HepG2 (cell line): ENCODE measurements at regions not wholly inside any gene's neighbourhood (a gene's known extent, or its start where the extent isn't known, plus 50 kb on each side); places are given as distances from the start of the nearest gene placed in this dataset.

Experiments used
- ATAC-seq: fragments of 200-7000 bp; cut with Tn5 transposase; 3 replicates; pipeline ENCODE4 v1.9.1; 2020; ENCODE audit warnings: mild to moderate bottlenecking, moderate library complexity
- BruUV-seq: library from RNA; stranded (reverse); fragments of 400-500 nt; replicated peaks from 2 replicates; lab custom pipeline; 2021; lab: Mats Ljungman, UMichigan
- CTCF ChIA-PET: fragments of 300-600 bp; formaldehyde crosslinking; extraction: SDS; loops from one replicate; lab custom pipeline; 2021; ENCODE audit warnings: low total read pairs, inconsistent platforms, low intra/inter-chr PET ratio; lab: Yijun Ruan, JAX
- POLR2A ChIA-PET: fragments of 350-600 bp; sonication (Branson Sonifier 250); formaldehyde crosslinking; loops from one replicate; lab custom pipeline; 2020; ENCODE audit warnings: antibody characterized with exemption, inconsistent platforms; lab: Yijun Ruan, JAX
- DNase-seq: peaks from one replicate; pipeline ENCODE4 v3.0.0-alpha.2; 2015; ENCODE audit warnings: low spot score
- FAIRE-seq: peaks from 3 replicates; lab custom pipeline; 2011; peaks lifted over from hg19 to GRCh38; lab: Jason Lieb, UNC
- H2AFZ ChIP-seq: one replicate; pipeline ENCODE4 v1.6.1; 2011; ENCODE audit warnings: low read length, inconsistent platforms
- H3K27ac ChIP-seq: fragments of 300-600 bp; 3 replicates; pipeline ENCODE4 v1.8.0; 2011; ENCODE audit warnings: mixed run types, mild to moderate bottlenecking, mixed read lengths, low read length, inconsistent platforms; ENCODE audit not compliant: insufficient read depth; ENCODE audit errors: extremely low read length
- H3K27me3 ChIP-seq, 2 experiments: fragments of 200-600 bp in 1 of 2; 2 replicates in 1 of 2; 3 replicates in 1 of 2; pipeline versions ENCODE4 v1.6.0 to v1.8.0; 2011; ENCODE audit warnings: low read length in 2 of 2, mild to moderate bottlenecking in 2 of 2, moderate library complexity in 2 of 2, inconsistent platforms in 1 of 2; ENCODE audit not compliant: insufficient read depth in 2 of 2, control insufficient read depth in 1 of 2
- H3K36me3 ChIP-seq, 2 experiments: fragments of 200-600 bp in 1 of 2; replicated peaks in 1 of 2; 2 replicates in 1 of 2; 3 replicates in 1 of 2; pipeline versions ENCODE4 v1.5.1 to v1.8.0; 2011; ENCODE audit warnings: low read length in 2 of 2, inconsistent platforms in 1 of 2; ENCODE audit not compliant: insufficient read depth in 2 of 2, control insufficient read depth in 1 of 2
- H3K4me1 ChIP-seq: 2 replicates; pipeline ENCODE4 v1.5.1; 2012; ENCODE audit warnings: low read length, inconsistent platforms; ENCODE audit not compliant: insufficient read depth
- H3K4me2 ChIP-seq: 2 replicates; pipeline ENCODE4 v1.6.0; 2011; ENCODE audit warnings: low read depth, low read length, inconsistent platforms
- H3K4me3 ChIP-seq, 3 experiments: fragments of 200-600 bp in 1 of 3; sonication (generic), shearing (Covaris generic) in 1 of 3; replicated peaks in 1 of 3; 2 replicates each; pipeline ENCODE4 v1.5.1; 2011 to 2016; ENCODE audit warnings: low read length in 3 of 3, inconsistent platforms in 2 of 3, low read depth in 2 of 3, mild to moderate bottlenecking in 2 of 3, control low read depth in 1 of 3, mixed read lengths in 1 of 3; ENCODE audit not compliant: insufficient read depth in 1 of 3
- H3K79me2 ChIP-seq: one replicate; pipeline ENCODE4 v1.6.1; 2011; ENCODE audit warnings: low read length, inconsistent platforms; ENCODE audit not compliant: insufficient read depth
- H3K9ac ChIP-seq: 2 replicates; pipeline ENCODE4 v1.6.0; 2011; ENCODE audit warnings: mild to moderate bottlenecking, low read depth, low read length, inconsistent platforms; ENCODE audit not compliant: insufficient read depth
- H3K9me3 ChIP-seq: 2 replicates; pipeline ENCODE4 v1.5.1; 2012; ENCODE audit warnings: mild to moderate bottlenecking, low read length
- H4K20me1 ChIP-seq: 2 replicates; pipeline ENCODE4 v1.6.0; 2011; ENCODE audit warnings: inconsistent platforms, mild to moderate bottlenecking, low read length, moderate library complexity; ENCODE audit not compliant: insufficient read depth
- ESRRA ChIP-seq: sonication (generic); formaldehyde crosslinking; IDR thresholded peaks from 2 replicates; pipeline ENCODE4 v1.5.1; 2020; ENCODE audit warnings: mild to moderate bottlenecking, low read depth, missing genetic modification reagents
- HHEX ChIP-seq: IDR thresholded peaks from 2 replicates; pipeline ENCODE4 v1.6.1; 2016; ENCODE audit warnings: control low read depth
- MTF2 ChIP-seq: sonication (generic); formaldehyde crosslinking; IDR thresholded peaks from 2 replicates; pipeline ENCODE4 v1.5.0; 2020; ENCODE audit warnings: missing genetic modification reagents, borderline replicate concordance
- PHF20 ChIP-seq: sonication (generic); formaldehyde crosslinking; IDR thresholded peaks from 2 replicates; pipeline ENCODE4 v1.5.0; 2020; ENCODE audit warnings: mild to moderate bottlenecking, missing genetic modification reagents
- SAP130 ChIP-seq: IDR thresholded peaks from 2 replicates; pipeline ENCODE4 v1.6.1; 2016; ENCODE audit warnings: low read depth
- SETDB1 ChIP-seq: sonication (generic); formaldehyde crosslinking; IDR thresholded peaks from 2 replicates; pipeline ENCODE4 v1.5.1; 2020; ENCODE audit warnings: missing genetic modification reagents, mild to moderate bottlenecking, borderline replicate concordance
- SIX1 ChIP-seq: sonication (generic); formaldehyde crosslinking; IDR thresholded peaks from 2 replicates; pipeline ENCODE4 v1.4.0; 2020; ENCODE audit warnings: missing genetic modification reagents, borderline replicate concordance
- TMF1 ChIP-seq: sonication (generic); formaldehyde crosslinking; IDR thresholded peaks from 2 replicates; pipeline ENCODE4 v1.8.1; 2022; ENCODE audit warnings: low read depth, missing genetic modification reagents
- WIZ ChIP-seq: sonication (generic); formaldehyde crosslinking; IDR thresholded peaks from 2 replicates; pipeline ENCODE4 v1.5.1; 2020; ENCODE audit warnings: mild to moderate bottlenecking, missing genetic modification reagents
- ZFP91 ChIP-seq: sonication (generic); formaldehyde crosslinking; IDR thresholded peaks from 2 replicates; pipeline ENCODE4 v1.9.0; 2022; ENCODE audit warnings: missing genetic modification reagents, mild to moderate bottlenecking, borderline replicate concordance
- ZNF10 ChIP-seq: sonication (generic); formaldehyde crosslinking; IDR thresholded peaks from 2 replicates; pipeline ENCODE4 v1.4.0; 2020; ENCODE audit warnings: mild to moderate bottlenecking, low read depth, missing genetic modification reagents, borderline replicate concordance
- ZNF138 ChIP-seq: sonication (generic); formaldehyde crosslinking; IDR thresholded peaks from 2 replicates; pipeline ENCODE4 v1.5.0; 2020; ENCODE audit warnings: mild to moderate bottlenecking, low read depth, missing genetic modification reagents
- ZNF816 ChIP-seq: sonication (generic); formaldehyde crosslinking; IDR thresholded peaks from 2 replicates; pipeline ENCODE4 v1.8.0; 2022; ENCODE audit warnings: missing genetic modification reagents, mild to moderate bottlenecking, borderline replicate concordance
- WGBS: methylation state at CpG from one replicate; pipeline ENCODE4 v1.1.6; 2017; ENCODE audit warnings: low lambda C conversion rate; 5-methylcytosine and 5-hydroxymethylcytosine counted together
- in situ Hi-C: cut with HindIII; loops from 2 replicates; pipeline ENCODE4 v1.10.0; 2017; ENCODE audit warnings: low pct_unique_long_range_greater_than_20kb; ENCODE audit not compliant: extremely low pct_ligation_motif_present
- intact Hi-C: fragments of 100-400 bp; cut with micrococcal nuclease; formaldehyde crosslinking; loops from one replicate; pipeline ENCODE4 v1.10.0; 2022; ENCODE audit not compliant: unreplicated experiment
- TF ChIP-seq, protein P1 (sequence below): sonication (generic); formaldehyde crosslinking; IDR thresholded peaks from 2 replicates; pipeline ENCODE4 v1.4.0; 2020; ENCODE audit warnings: missing genetic modification reagents
- TF ChIP-seq, protein P2 (sequence below): fragments of 450-650 bp; IDR thresholded peaks from 2 replicates; pipeline ENCODE4 v1.6.1; 2017
- TF ChIP-seq, protein P3 (sequence below): IDR thresholded peaks from 2 replicates; pipeline ENCODE4 v1.6.1; 2016; ENCODE audit warnings: missing genetic modification reagents, missing compliant biosample characterization

GRCh38 chr12:28877854-28878253 lies 271.2 kb upstream of the FAR2 start (continued):
- TF ChIP-seq, protein P1, sequence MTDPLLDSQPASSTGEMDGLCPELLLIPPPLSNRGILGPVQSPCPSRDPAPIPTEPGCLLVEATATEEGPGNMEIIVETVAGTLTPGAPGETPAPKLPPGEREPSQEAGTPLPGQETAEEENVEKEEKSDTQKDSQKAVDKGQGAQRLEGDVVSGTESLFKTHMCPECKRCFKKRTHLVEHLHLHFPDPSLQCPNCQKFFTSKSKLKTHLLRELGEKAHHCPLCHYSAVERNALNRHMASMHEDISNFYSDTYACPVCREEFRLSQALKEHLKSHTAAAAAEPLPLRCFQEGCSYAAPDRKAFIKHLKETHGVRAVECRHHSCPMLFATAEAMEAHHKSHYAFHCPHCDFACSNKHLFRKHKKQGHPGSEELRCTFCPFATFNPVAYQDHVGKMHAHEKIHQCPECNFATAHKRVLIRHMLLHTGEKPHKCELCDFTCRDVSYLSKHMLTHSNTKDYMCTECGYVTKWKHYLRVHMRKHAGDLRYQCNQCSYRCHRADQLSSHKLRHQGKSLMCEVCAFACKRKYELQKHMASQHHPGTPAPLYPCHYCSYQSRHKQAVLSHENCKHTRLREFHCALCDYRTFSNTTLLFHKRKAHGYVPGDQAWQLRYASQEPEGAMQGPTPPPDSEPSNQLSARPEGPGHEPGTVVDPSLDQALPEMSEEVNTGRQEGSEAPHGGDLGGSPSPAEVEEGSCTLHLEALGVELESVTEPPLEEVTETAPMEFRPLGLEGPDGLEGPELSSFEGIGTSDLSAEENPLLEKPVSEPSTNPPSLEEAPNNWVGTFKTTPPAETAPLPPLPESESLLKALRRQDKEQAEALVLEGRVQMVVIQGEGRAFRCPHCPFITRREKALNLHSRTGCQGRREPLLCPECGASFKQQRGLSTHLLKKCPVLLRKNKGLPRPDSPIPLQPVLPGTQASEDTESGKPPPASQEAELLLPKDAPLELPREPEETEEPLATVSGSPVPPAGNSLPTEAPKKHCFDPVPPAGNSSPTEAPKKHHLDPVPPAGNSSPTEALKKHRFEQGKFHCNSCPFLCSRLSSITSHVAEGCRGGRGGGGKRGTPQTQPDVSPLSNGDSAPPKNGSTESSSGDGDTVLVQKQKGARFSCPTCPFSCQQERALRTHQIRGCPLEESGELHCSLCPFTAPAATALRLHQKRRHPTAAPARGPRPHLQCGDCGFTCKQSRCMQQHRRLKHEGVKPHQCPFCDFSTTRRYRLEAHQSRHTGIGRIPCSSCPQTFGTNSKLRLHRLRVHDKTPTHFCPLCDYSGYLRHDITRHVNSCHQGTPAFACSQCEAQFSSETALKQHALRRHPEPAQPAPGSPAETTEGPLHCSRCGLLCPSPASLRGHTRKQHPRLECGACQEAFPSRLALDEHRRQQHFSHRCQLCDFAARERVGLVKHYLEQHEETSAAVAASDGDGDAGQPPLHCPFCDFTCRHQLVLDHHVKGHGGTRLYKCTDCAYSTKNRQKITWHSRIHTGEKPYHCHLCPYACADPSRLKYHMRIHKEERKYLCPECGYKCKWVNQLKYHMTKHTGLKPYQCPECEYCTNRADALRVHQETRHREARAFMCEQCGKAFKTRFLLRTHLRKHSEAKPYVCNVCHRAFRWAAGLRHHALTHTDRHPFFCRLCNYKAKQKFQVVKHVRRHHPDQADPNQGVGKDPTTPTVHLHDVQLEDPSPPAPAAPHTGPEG (CRISPR knock-in tag), result no peak
- no peak for TF ChIP-seq ESRRA (CRISPR knock-in tag)

GRCh38 chr12:28878629-28879028 lies 270.4 kb upstream of the FAR2 start:
- Histone ChIP-seq H3K4me2 (no peak overlapping the region), H3K27me3 (no peaks in the 10 kb centered on the region), H3K4me3 (no peak overlapping the region), H2AFZ (no peak overlapping the region), H3K27ac (no peak overlapping the region), H3K4me1 (no peaks in the 10 kb centered on the region), H3K9me3 (no peaks in the 10 kb centered on the region), H3K79me2 (no peaks in the 10 kb centered on the region), H4K20me1 (no peaks in the 10 kb centered on the region), H3K36me3 (no peaks in the 10 kb centered on the region), H3K9ac (no peak overlapping the region)
- in situ Hi-C loops (no loop called here), intact Hi-C loops (loop anchor here (10.0 kb wide), 1 partner anchor 904 kb away; the partner anchor contains the start of gene PTHLH)
- TF ChIP-seq, protein P2, sequence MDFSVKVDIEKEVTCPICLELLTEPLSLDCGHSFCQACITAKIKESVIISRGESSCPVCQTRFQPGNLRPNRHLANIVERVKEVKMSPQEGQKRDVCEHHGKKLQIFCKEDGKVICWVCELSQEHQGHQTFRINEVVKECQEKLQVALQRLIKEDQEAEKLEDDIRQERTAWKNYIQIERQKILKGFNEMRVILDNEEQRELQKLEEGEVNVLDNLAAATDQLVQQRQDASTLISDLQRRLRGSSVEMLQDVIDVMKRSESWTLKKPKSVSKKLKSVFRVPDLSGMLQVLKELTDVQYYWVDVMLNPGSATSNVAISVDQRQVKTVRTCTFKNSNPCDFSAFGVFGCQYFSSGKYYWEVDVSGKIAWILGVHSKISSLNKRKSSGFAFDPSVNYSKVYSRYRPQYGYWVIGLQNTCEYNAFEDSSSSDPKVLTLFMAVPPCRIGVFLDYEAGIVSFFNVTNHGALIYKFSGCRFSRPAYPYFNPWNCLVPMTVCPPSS, result no peak
- no peak for TF ChIP-seq ZFP91
- TF ChIP-seq, protein P3, sequence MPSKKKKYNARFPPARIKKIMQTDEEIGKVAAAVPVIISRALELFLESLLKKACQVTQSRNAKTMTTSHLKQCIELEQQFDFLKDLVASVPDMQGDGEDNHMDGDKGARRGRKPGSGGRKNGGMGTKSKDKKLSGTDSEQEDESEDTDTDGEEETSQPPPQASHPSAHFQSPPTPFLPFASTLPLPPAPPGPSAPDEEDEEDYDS, result no peak
- TF ChIP-seq TMF1 (CRISPR knock-in tag), result no peak
- TF ChIP-seq PHF20 (CRISPR knock-in tag), result no peak
- no peak for TF ChIP-seq WIZ (CRISPR knock-in tag)
- TF ChIP-seq ZNF10, result no peak
- no peak for TF ChIP-seq ZNF138 (CRISPR knock-in tag)
- TF ChIP-seq SIX1 (CRISPR knock-in tag), result no peak
- no peak for TF ChIP-seq MTF2 (CRISPR knock-in tag)
- TF ChIP-seq SETDB1 (CRISPR knock-in tag), result no peak
- no peak for TF ChIP-seq SAP130 (CRISPR knock-in tag)
- TF ChIP-seq HHEX (CRISPR knock-in tag), result no peak
- TF ChIP-seq ZNF816, result no peak
- POLR2A ChIA-PET, result no interaction called here
- CTCF ChIA-PET, result no interaction called here
- no peak for DNase-seq
- FAIRE-seq, result no peak
- 0% methylated on average over 2 of the region's 2 CpGs for WGBS
- ATAC-seq, result no peak
- no TSS peak for BruUV-seq
